HCT116 (cell line): ENCODE measurements at regions not wholly inside any gene's neighbourhood (a gene's known extent, or its start where the extent isn't known, plus 50 kb on each side); places are given as distances from the start of the nearest gene placed in this dataset.

ENCODE experiments used
- POLR2A ChIP-seq: IDR thresholded peaks from 2 replicates; pipeline ENCODE4 v1.7.0; 2011; ENCODE audit warnings: borderline replicate concordance; ENCODE audit not compliant: insufficient read depth, insufficient read length; ENCODE audit errors: extremely low read depth
- RAD21 ChIP-seq: IDR thresholded peaks from 2 replicates; pipeline ENCODE4 v1.6.1; 2012; ENCODE audit warnings: low read depth, mild to moderate bottlenecking

GRCh38 chr13:99865420-99865930 is 106.1 kb downstream of the ZIC5 start:
- TF ChIP-seq RAD21 (no peak), POLR2A (no peak)
